Thyroid gland (tissue), 4 donors: ENCODE measurements at regions not wholly inside any gene's neighbourhood (a gene's known extent, or its start where the extent isn't known, plus 50 kb on each side); places are given as distances from the start of the nearest gene placed in this dataset.

ENCODE experiments used
- DNase-seq, 2 donors: peaks; one replicate each; pipeline ENCODE4 v3.0.0-alpha.2; 2019
- H3K27ac ChIP-seq, 3 donors: fragments of 200-600 bp; sonication (generic); 1 replicate in 2 of 3; 2 replicates in 1 of 3; pipeline ENCODE4 v1.5.1; 2016 to 2019; ENCODE audit warnings: mild to moderate bottlenecking in 1 of 3, moderate library complexity in 1 of 3
- H3K27me3 ChIP-seq: fragments of 200-600 bp; sonication (generic); one replicate; pipeline ENCODE4 v1.5.1; 2019
- H3K36me3 ChIP-seq, 2 donors: fragments of 200-600 bp; sonication (generic); one replicate each; pipeline ENCODE4 v1.5.1; 2016 to 2019
- H3K4me1 ChIP-seq, 2 donors: fragments of 200-600 bp; sonication (generic); one replicate each; pipeline ENCODE4 v1.5.1; 2017 to 2019
- H3K4me3 ChIP-seq, 3 donors: fragments of 200-600 bp; sonication (generic); replicated peaks in 1 of 3; 1 replicate in 2 of 3; 2 replicates in 1 of 3; pipeline ENCODE4 v1.5.1; 2016; ENCODE audit warnings: mild to moderate bottlenecking in 1 of 3
- H3K9me3 ChIP-seq: fragments of 200-600 bp; sonication (generic); one replicate; pipeline ENCODE4 v1.5.1; 2017
- POLR2A ChIP-seq, 2 donors: fragments of 450-650 bp; IDR thresholded peaks; one replicate each; pipeline ENCODE4 v1.6.1; 2017; ENCODE audit warnings: antibody characterized with exemption in 2 of 2, mild to moderate bottlenecking in 2 of 2, moderate library complexity in 1 of 2
- WGBS, 2 donors: methylation state at CpG; one replicate each; pipeline ENCODE4 v1.1.5; 2017; 5-methylcytosine and 5-hydroxymethylcytosine counted together
- intact Hi-C: fragments of 100-400 bp; cut with DNase I; formaldehyde crosslinking; loops from one replicate; pipeline ENCODE4 v1.15.1; 2023
- TF ChIP-seq, protein P1 (sequence below), 6 experiments: fragments of 200-600 bp in 3 of 6; fragments of 450-650 bp in 3 of 6; sonication (generic) in 3 of 6; IDR thresholded peaks; one replicate each; pipeline ENCODE4 v1.5.1; 2016 to 2019; ENCODE audit warnings: antibody characterized with exemption in 6 of 6, mild to moderate bottlenecking in 2 of 6, inconsistent platforms in 1 of 6, moderate library complexity in 1 of 6

- Histone ChIP-seq H3K4me3 (no peak overlapping the region), H3K36me3 (no peaks in the 10 kb centered on the region), H3K27me3 (no peaks in the 10 kb centered on the region), H3K4me1 (no peaks in the 10 kb centered on the region), H3K27ac (no peak overlapping the region), H3K9me3 (no peaks in the 10 kb centered on the region)
- WGBS, 2 donors, result 79 to 80% methylated on average over 1 of the region's 1 CpG
- DNase-seq, result no peak
- TF ChIP-seq, protein P1, sequence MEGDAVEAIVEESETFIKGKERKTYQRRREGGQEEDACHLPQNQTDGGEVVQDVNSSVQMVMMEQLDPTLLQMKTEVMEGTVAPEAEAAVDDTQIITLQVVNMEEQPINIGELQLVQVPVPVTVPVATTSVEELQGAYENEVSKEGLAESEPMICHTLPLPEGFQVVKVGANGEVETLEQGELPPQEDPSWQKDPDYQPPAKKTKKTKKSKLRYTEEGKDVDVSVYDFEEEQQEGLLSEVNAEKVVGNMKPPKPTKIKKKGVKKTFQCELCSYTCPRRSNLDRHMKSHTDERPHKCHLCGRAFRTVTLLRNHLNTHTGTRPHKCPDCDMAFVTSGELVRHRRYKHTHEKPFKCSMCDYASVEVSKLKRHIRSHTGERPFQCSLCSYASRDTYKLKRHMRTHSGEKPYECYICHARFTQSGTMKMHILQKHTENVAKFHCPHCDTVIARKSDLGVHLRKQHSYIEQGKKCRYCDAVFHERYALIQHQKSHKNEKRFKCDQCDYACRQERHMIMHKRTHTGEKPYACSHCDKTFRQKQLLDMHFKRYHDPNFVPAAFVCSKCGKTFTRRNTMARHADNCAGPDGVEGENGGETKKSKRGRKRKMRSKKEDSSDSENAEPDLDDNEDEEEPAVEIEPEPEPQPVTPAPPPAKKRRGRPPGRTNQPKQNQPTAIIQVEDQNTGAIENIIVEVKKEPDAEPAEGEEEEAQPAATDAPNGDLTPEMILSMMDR (IDR thresholded peaks at IDR 0.05), result no peak
- no peak for TF ChIP-seq POLR2A (IDR thresholded peaks at IDR 0.05)
- intact Hi-C loops, result no loop called here
Observed at GRCh38 chr4:78695910-78696309, 80.2 kb upstream of the BMP2K start.

DNA sequence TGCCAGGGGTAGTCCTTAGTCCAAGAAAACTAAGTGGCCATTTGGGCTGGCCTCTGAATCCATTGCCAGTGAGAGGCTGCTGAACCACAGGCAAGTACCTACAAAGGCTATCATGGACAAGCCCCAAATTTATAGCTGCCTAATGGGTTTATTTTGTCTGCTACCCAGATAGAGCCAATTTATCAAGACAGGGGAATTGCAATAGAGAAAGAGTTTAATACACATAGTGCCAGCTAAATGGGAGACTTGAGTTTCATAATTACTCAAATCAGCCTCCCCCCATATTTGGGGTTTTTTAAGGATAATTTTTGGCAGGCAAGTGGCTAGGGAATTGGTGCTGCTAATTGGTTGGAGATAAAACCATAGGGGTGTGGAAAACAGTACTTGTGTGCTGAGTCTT is 73.1 kb upstream of the BMP2K start:
- Histone ChIP-seq H3K36me3 (no peaks in the 10 kb centered on the region), H3K4me1 (no peaks in the 10 kb centered on the region), H3K4me3 (no peak overlapping the region), H3K27ac (no peak overlapping the region), H3K9me3 (no peaks in the 10 kb centered on the region), H3K27me3 (no peaks in the 10 kb centered on the region)
- TF ChIP-seq POLR2A (IDR thresholded peaks at IDR 0.05), result no peak
- TF ChIP-seq, protein P1 (IDR thresholded peaks at IDR 0.05), result no peak
- intact Hi-C loops, result no loop called here
- no peak for DNase-seq

DNA sequence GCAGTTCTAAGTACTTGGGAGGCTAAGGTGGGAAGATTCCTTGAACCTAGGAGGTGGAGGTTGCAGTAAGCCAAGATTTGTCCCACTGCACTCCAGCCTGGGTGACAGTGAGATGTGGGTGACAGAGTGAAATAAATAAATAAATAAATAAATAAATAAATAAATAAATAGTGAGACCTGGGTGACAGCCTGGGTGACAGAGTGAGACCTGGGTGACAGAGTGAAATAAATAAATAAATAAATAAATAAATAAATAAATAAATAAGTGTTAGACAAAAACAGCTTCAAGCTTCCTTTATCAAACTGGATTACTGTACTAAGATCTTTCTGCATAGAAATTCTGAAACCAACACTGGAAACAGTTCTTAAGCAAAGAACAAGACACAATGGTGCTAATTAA is 71.8 kb upstream of the BMP2K start:
- H3K27me3 ChIP-seq, result no peaks in the 10 kb centered on the region
- H3K27ac ChIP-seq, result no peak overlapping the region
- no peaks in the 10 kb centered on the region for H3K9me3 ChIP-seq
- intact Hi-C loops, result no loop called here
- no peaks in the 10 kb centered on the region for H3K36me3 ChIP-seq
- no peak for DNase-seq
- no peak for TF ChIP-seq POLR2A (IDR thresholded peaks at IDR 0.05)
- TF ChIP-seq, protein P1 (IDR thresholded peaks at IDR 0.05), result no peak
- H3K4me3 ChIP-seq, result no peak overlapping the region
- no peaks in the 10 kb centered on the region for H3K4me1 ChIP-seq

GRCh38 chr4:78704981-78705683 is 71.0 kb upstream of the BMP2K start:
- H3K9me3 ChIP-seq, result no peaks in the 10 kb centered on the region
- intact Hi-C loops, result no loop called here
- H3K4me3 ChIP-seq, result no peak overlapping the region
- 78 to 81% methylated on average over 3 of the region's 3 CpGs for WGBS, 2 donors
- DNase-seq, result peak; percentile 5 to 7
- H3K27ac ChIP-seq, result no peak overlapping the region
- no peaks in the 10 kb centered on the region for H3K4me1 ChIP-seq
- TF ChIP-seq, protein P1 (IDR thresholded peaks at IDR 0.05), result no peak
- TF ChIP-seq POLR2A (IDR thresholded peaks at IDR 0.05), result no peak
- H3K36me3 ChIP-seq, result no peaks in the 10 kb centered on the region
- no peaks in the 10 kb centered on the region for H3K27me3 ChIP-seq

DNA sequence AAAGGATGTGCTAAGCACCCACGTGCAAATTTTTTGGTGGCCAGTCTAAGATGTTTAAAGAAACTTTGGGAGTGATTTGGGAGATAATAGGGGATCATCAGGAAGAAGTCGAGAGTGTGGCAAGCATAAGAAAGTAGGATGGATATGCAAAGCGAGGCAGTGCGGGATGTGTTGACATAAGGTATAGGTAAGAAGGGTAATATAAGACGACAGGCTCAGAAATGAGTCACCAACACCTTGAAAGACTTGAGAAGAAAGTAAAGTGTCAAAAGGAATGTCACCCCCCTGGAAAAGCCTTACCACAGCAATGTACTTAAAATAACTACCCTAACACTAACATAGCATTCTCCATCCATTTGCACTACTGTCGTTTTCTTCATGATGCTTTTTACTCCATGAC is 69.8 kb upstream of the BMP2K start:
- no peak overlapping the region for H3K27ac ChIP-seq
- H3K36me3 ChIP-seq, result no peaks in the 10 kb centered on the region
- WGBS, 2 donors, result 60% methylated on average over 6 of the region's 6 CpGs
- H3K27me3 ChIP-seq, result no peaks in the 10 kb centered on the region
- intact Hi-C loops, result no loop called here
- no peaks in the 10 kb centered on the region for H3K9me3 ChIP-seq
- TF ChIP-seq, protein P1 (IDR thresholded peaks at IDR 0.05), result no peak
- TF ChIP-seq POLR2A (IDR thresholded peaks at IDR 0.05), result no peak
- no peaks in the 10 kb centered on the region for H3K4me1 ChIP-seq
- no peak for DNase-seq
- no peak overlapping the region for H3K4me3 ChIP-seq
